Muscle of arm (tissue), 1 donor: ENCODE measurements at regions not wholly inside any gene's neighbourhood (a gene's known extent, or its start where the extent isn't known, plus 50 kb on each side); places are given as distances from the start of the nearest gene placed in this dataset.
"Not testable (repeated sequence)": the region's sequence is repeated elsewhere in the genome, so short reads cannot be mapped to it uniquely, and the experiment has no call there.

Source experiments
- DNase-seq: peaks from one replicate; pipeline ENCODE4 v3.0.0-alpha.2; 2013

GRCh38 chr13:81302125-81302524 lies 961.2 kb upstream of the SPRY2 start:
- DNase-seq, result no peak

GRCh38 chr13:81295177-81295576 lies 954.3 kb upstream of the SPRY2 start:
- DNase-seq, result no peak

- no peak for DNase-seq
Measured at GRCh38 chr13:81293594-81294164, 952.8 kb upstream of the SPRY2 start.

GRCh38 chr13:81283561-81283960 lies 942.6 kb upstream of the SPRY2 start:
- DNase-seq, result no peak

GRCh38 chr13:81283062-81283461 lies 942.1 kb upstream of the SPRY2 start:
- no peak for DNase-seq

- no peak for DNase-seq
Measured at GRCh38 chr13:81275666-81276258, 934.8 kb upstream of the SPRY2 start.

GRCh38 chr13:81247711-81248110 lies 906.8 kb upstream of the SPRY2 start:
- DNase-seq, result no peak

- no peak for DNase-seq
Measured at GRCh38 chr13:81246556-81246955, 905.6 kb upstream of the SPRY2 start.

- DNase-seq, result no peak
Measured at GRCh38 chr13:81244011-81244410, 903.1 kb upstream of the SPRY2 start.

GRCh38 chr13:81230386-81230785 lies 889.5 kb upstream of the SPRY2 start:
- DNase-seq, result no peak

- not testable (repeated sequence) for DNase-seq
Measured at GRCh38 chr13:81226830-81227229, 885.9 kb upstream of the SPRY2 start.

- no peak for DNase-seq
Measured at GRCh38 chr13:81224209-81224833, 883.4 kb upstream of the SPRY2 start.

GRCh38 chr13:81223778-81224177 lies 882.9 kb upstream of the SPRY2 start:
- DNase-seq, result no peak

GRCh38 chr13:81211713-81212112 lies 870.8 kb upstream of the SPRY2 start:
- no peak for DNase-seq

- DNase-seq, result no peak
Measured at GRCh38 chr13:81207636-81208035, 866.7 kb upstream of the SPRY2 start.

GRCh38 chr13:81207231-81207630 lies 866.3 kb upstream of the SPRY2 start:
- DNase-seq, result no peak

GRCh38 chr13:81203783-81204182 lies 862.9 kb upstream of the SPRY2 start:
- DNase-seq, result no peak

GRCh38 chr13:81199956-81200355 lies 859.0 kb upstream of the SPRY2 start:
- DNase-seq, result peak; percentile 11

GRCh38 chr13:81197966-81198365 lies 857.0 kb upstream of the SPRY2 start:
- no peak for DNase-seq

- DNase-seq, result no peak
Measured at GRCh38 chr13:81197483-81197882, 856.6 kb upstream of the SPRY2 start.

GRCh38 chr13:81194362-81194761 lies 853.4 kb upstream of the SPRY2 start:
- DNase-seq, result no peak

GRCh38 chr13:81184556-81185265 lies 843.8 kb upstream of the SPRY2 start:
- DNase-seq, result no peak

- DNase-seq, result no peak
Measured at GRCh38 chr13:81172603-81173002, 831.7 kb upstream of the SPRY2 start.
